Neural progenitor cell (in vitro differentiated cells): ENCODE measurements at regions not wholly inside any gene's neighbourhood (a gene's known extent, or its start where the extent isn't known, plus 50 kb on each side); places are given as distances from the start of the nearest gene placed in this dataset.

ENCODE experiments used
- DNase-seq: peaks from one replicate; pipeline ENCODE4 v3.0.0-alpha.2; 2016; ENCODE audit warnings: low spot score
- H2AFZ ChIP-seq: fragments of 200-600 bp; sonication (generic); replicated peaks from 2 replicates; pipeline ENCODE4 v1.6.1; 2016; ENCODE audit warnings: antibody characterized with exemption
- H3F3A ChIP-seq: fragments of 200-600 bp; sonication (generic); 2 replicates; pipeline ENCODE4 v1.6.1; 2016; ENCODE audit warnings: antibody characterized with exemption, low read depth
- H3K27ac ChIP-seq: fragments of 200-600 bp; sonication (generic); 2 replicates; pipeline ENCODE4 v1.5.1; 2016; ENCODE audit warnings: mild to moderate bottlenecking
- H3K27me3 ChIP-seq: fragments of 200-600 bp; sonication (generic); 2 replicates; pipeline ENCODE4 v1.6.1; 2016; ENCODE audit warnings: mild to moderate bottlenecking, moderate library complexity
- H3K36me3 ChIP-seq: fragments of 200-600 bp; sonication (generic); 2 replicates; pipeline ENCODE4 v1.5.1; 2016
- H3K4me1 ChIP-seq: fragments of 200-600 bp; sonication (generic); 2 replicates; pipeline ENCODE4 v1.6.1; 2016; ENCODE audit warnings: mixed run types
- H3K4me2 ChIP-seq: fragments of 200-600 bp; sonication (generic); 2 replicates; pipeline ENCODE4 v1.6.1; 2016
- H3K4me3 ChIP-seq: fragments of 200-600 bp; sonication (generic); 2 replicates; pipeline ENCODE4 v1.5.1; 2016
- H3K79me2 ChIP-seq: fragments of 200-600 bp; sonication (generic); 2 replicates; pipeline ENCODE4 v1.6.1; 2016; ENCODE audit warnings: low read depth
- H3K9ac ChIP-seq: fragments of 200-600 bp; sonication (generic); 2 replicates; pipeline ENCODE4 v1.6.1; 2016
- H3K9me3 ChIP-seq: fragments of 200-600 bp; sonication (generic); 2 replicates; pipeline ENCODE4 v1.5.1; 2016; ENCODE audit warnings: low read depth
- H4K20me1 ChIP-seq: fragments of 200-600 bp; sonication (generic); 2 replicates; pipeline ENCODE4 v1.6.1; 2016; ENCODE audit warnings: low read depth
- H3K27ac Mint-ChIP-seq: 3 replicates; pipeline ENCODE4 v1.8.0; 2021; ENCODE audit warnings: mixed read lengths
- H3K27me3 Mint-ChIP-seq: 2 replicates; pipeline ENCODE4 v1.8.0; 2022; ENCODE audit warnings: low read depth, mild to moderate bottlenecking, inconsistent platforms, moderate library complexity, mixed read lengths; ENCODE audit not compliant: insufficient read depth
- H3K36me3 Mint-ChIP-seq: 3 replicates; pipeline ENCODE4 v1.8.0; 2021; ENCODE audit warnings: mixed read lengths
- H3K4me1 Mint-ChIP-seq: 3 replicates; pipeline ENCODE4 v1.8.0; 2021; ENCODE audit warnings: mixed read lengths
- H3K4me3 Mint-ChIP-seq: 3 replicates; pipeline ENCODE4 v1.8.0; 2021; ENCODE audit warnings: mild to moderate bottlenecking, moderate library complexity, mixed read lengths
- H3K9me3 Mint-ChIP-seq: 3 replicates; pipeline ENCODE4 v1.8.0; 2020; ENCODE audit warnings: mixed read lengths
- EZH2 ChIP-seq: fragments of 200-600 bp; sonication (generic); IDR thresholded peaks from 2 replicates; pipeline ENCODE4 v1.6.1; 2017; ENCODE audit warnings: antibody characterized with exemption, mild to moderate bottlenecking, moderate library complexity
- EZH2phosphoT487 ChIP-seq: fragments of 200-600 bp; sonication (generic); IDR thresholded peaks from 2 replicates; pipeline ENCODE4 v1.6.1; 2017; ENCODE audit warnings: antibody characterized with exemption
- TF ChIP-seq, protein P1 (sequence below): fragments of 200-600 bp; sonication (generic); IDR thresholded peaks from 2 replicates; pipeline ENCODE4 v1.5.1; 2017; ENCODE audit warnings: antibody characterized with exemption, mild to moderate bottlenecking

DNA sequence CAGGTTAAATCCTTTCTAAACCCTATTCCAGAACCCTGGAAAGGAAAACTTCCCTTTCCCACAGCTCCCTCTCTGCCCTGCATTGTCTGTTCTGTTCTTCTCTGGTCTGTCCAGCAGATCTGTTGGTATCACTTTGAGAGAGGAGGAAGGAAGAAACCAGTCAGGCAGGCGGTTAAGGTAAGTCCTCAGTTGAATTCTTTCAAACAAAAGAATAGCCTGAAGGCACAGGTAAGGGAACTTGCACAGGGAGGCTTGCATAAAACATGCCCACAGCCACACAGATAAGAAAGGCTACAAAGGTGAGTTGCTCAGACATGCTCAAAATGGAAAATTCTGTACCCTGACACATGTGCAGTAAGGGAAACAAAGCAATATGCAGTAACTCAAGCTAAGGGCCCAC, 595.7 kb upstream of the CDH5 start:
- Histone ChIP-seq H3K27me3 (no peaks in the 10 kb centered on the region), H3K9me3 (peaks cover 8% of the 10 kb centered on the region), H3K9ac (no peak overlapping the region), H4K20me1 (no peaks in the 10 kb centered on the region), H3K36me3 (no peaks in the 10 kb centered on the region), H3K79me2 (no peaks in the 10 kb centered on the region), H3K4me1 (peaks cover 28% of the 10 kb centered on the region), H3K4me2 (no peak overlapping the region), H3K27ac (no peak overlapping the region), H2AFZ (no peak overlapping the region), H3K4me3 (no peak overlapping the region), H3F3A (peaks cover 21% of the 10 kb centered on the region)
- H3K4me1 Mint-ChIP-seq: peaks cover 42% of the 10 kb centered on the region
- H3K4me3 Mint-ChIP-seq: no peak overlapping the region
- H3K36me3 Mint-ChIP-seq: no peaks in the 10 kb centered on the region
- DNase-seq: no peak
- TF ChIP-seq, protein P1, sequence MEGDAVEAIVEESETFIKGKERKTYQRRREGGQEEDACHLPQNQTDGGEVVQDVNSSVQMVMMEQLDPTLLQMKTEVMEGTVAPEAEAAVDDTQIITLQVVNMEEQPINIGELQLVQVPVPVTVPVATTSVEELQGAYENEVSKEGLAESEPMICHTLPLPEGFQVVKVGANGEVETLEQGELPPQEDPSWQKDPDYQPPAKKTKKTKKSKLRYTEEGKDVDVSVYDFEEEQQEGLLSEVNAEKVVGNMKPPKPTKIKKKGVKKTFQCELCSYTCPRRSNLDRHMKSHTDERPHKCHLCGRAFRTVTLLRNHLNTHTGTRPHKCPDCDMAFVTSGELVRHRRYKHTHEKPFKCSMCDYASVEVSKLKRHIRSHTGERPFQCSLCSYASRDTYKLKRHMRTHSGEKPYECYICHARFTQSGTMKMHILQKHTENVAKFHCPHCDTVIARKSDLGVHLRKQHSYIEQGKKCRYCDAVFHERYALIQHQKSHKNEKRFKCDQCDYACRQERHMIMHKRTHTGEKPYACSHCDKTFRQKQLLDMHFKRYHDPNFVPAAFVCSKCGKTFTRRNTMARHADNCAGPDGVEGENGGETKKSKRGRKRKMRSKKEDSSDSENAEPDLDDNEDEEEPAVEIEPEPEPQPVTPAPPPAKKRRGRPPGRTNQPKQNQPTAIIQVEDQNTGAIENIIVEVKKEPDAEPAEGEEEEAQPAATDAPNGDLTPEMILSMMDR: no peak
- TF ChIP-seq EZH2: no peak
- peaks cover 18% of the 10 kb centered on the region for H3K9me3 Mint-ChIP-seq
- peaks cover 16% of the 10 kb centered on the region for H3K27me3 Mint-ChIP-seq
- no peak overlapping the region for H3K27ac Mint-ChIP-seq

DNA sequence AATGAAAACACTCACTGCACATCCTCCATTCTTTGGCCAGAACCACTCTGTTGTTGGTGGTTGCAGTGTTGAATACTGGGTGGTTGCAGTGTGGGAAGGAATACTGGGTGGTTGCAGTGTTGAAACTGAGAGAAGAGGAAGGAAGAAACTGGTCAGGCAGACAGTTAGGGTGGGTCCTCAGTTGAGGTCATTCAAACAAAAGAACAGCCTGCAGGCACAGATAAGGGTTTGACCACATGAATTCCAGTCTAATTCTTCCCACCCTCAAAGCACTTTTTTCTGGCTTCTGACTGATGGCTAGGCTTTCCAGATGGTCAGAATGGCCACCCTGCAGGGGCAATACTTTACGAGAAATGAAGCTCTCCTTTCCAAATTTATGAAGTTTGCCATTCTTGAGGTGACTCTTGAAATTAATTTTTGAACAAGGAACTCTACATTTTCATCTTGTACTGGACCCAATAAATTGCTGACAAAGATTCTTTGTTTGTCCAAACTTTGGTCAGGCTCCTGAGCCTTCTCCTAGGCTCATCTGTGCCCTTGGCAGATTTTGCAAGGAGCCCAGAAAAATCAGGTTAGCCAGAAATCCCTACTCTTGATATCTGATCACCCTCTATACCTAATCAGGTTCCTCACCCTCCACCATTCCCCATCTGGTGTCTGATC, 596.6 kb upstream of the CDH5 start:
- H3K27ac ChIP-seq: no peak overlapping the region
- H3K27ac Mint-ChIP-seq: no peak overlapping the region
- H3F3A ChIP-seq: peaks cover 21% of the 10 kb centered on the region
- H3K4me3 Mint-ChIP-seq: no peak overlapping the region
- H3K36me3 Mint-ChIP-seq: no peaks in the 10 kb centered on the region
- no peak for DNase-seq
- H3K36me3 ChIP-seq: no peaks in the 10 kb centered on the region
- no peaks in the 10 kb centered on the region for H4K20me1 ChIP-seq
- H3K9me3 Mint-ChIP-seq: peaks cover 17% of the 10 kb centered on the region
- H3K79me2 ChIP-seq: no peaks in the 10 kb centered on the region
- H3K4me1 Mint-ChIP-seq: peaks cover 42% of the 10 kb centered on the region
- no peaks in the 10 kb centered on the region for H3K27me3 ChIP-seq
- H3K4me3 ChIP-seq: no peak overlapping the region
- peaks cover 8% of the 10 kb centered on the region for H3K9me3 ChIP-seq
- peaks cover 28% of the 10 kb centered on the region for H3K4me1 ChIP-seq
- no peak overlapping the region for H3K4me2 ChIP-seq
- H3K9ac ChIP-seq: no peak overlapping the region
- peaks cover 16% of the 10 kb centered on the region for H3K27me3 Mint-ChIP-seq
- TF ChIP-seq EZH2 (no peak), EZH2phosphoT487 (no peak)
- TF ChIP-seq, protein P1: no peak
- no peak overlapping the region for H2AFZ ChIP-seq

DNA sequence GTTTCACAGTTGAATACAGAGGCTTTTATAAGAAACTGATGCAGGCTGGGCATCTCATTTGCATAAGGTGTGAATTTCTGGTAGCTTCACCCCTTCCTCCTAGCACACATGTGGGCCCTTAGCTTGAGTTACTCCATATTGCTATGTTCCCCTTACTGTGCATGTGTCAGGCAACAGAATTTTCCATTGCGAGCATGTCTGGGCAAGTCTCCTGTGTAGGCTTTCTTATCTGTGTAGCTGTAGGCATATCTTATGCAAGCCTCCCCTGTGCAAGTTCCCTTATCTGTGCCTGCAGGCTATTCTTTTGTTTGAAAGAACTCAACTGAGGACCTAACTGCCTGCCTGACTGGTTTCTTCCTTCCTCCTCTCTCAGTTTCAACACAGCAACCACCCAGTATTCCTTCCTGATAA, 597.4 kb upstream of the CDH5 start:
- Mint-ChIP-seq H3K27me3 (peaks cover 14% of the 10 kb centered on the region), H3K4me3 (no peak overlapping the region), H3K27ac (no peak overlapping the region), H3K36me3 (no peaks in the 10 kb centered on the region), H3K4me1 (peaks cover 42% of the 10 kb centered on the region), H3K9me3 (peaks cover 17% of the 10 kb centered on the region)
- no peak overlapping the region for H2AFZ ChIP-seq
- peaks cover 28% of the 10 kb centered on the region for H3K4me1 ChIP-seq
- no peak for DNase-seq
- H3K9me3 ChIP-seq: peaks cover 8% of the 10 kb centered on the region
- no peak overlapping the region for H3K27ac ChIP-seq
- no peaks in the 10 kb centered on the region for H3K79me2 ChIP-seq
- no peak overlapping the region for H3K4me2 ChIP-seq
- H4K20me1 ChIP-seq: no peaks in the 10 kb centered on the region
- no peak overlapping the region for H3K4me3 ChIP-seq
- no peaks in the 10 kb centered on the region for H3K27me3 ChIP-seq
- no peak overlapping the region for H3K9ac ChIP-seq
- TF ChIP-seq, protein P1: no peak
- TF ChIP-seq EZH2: no peak
- no peak for TF ChIP-seq EZH2phosphoT487
- no peaks in the 10 kb centered on the region for H3K36me3 ChIP-seq
- peaks cover 21% of the 10 kb centered on the region for H3F3A ChIP-seq
